Stimulated activated CD4-positive, alpha-beta T cell treated with anti-CD3 and anti-CD28 coated beads, Interleukin-4, amount 100 ng/mL, for 48 hours (primary cell): ENCODE measurements at regions not wholly inside any gene's neighbourhood (a gene's known extent, or its start where the extent isn't known, plus 50 kb on each side); places are given as distances from the start of the nearest gene placed in this dataset.
A peak's percentile ranks its signal among the peaks of the same experiment; 100 is the strongest.
"Not testable (repeated sequence)": the region's sequence is repeated elsewhere in the genome, so short reads cannot be mapped to it uniquely, and the experiment has no call there.

ENCODE experiments used
- DNase-seq, 2 donors: peaks; one replicate each; pipeline ENCODE4 v3.0.0-alpha.2; 2020; ENCODE audit warnings: low read depth in 2 of 2

DNA sequence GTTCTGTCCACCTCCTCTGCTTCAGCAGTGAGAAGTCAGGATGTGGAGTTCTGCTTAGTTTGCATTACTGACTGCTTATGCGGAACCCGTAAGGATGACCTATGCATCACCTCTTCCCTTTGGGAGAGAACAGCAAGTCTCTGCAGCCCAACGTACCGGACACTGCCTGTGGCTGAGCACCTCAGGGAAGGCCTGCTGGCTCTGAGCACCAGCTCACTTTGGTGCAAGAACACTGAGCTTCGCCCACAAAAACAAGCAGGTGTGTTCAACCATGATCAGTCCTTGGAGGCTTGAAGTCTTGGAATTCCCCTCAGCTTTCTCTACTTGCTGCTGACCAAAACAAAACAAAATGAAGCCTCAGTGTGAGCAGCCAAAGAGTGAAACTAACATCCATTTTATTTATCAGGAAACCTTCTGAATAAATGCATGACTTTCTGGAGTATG lies 52.7 kb upstream of the NCK2 start:
- no peak for DNase-seq

GRCh38 chr2:105690566-105690965 lies 54.1 kb upstream of the NCK2 start:
- no peak for DNase-seq

GRCh38 chr2:105689484-105689883 lies 55.2 kb upstream of the NCK2 start:
- no peak for DNase-seq

DNA sequence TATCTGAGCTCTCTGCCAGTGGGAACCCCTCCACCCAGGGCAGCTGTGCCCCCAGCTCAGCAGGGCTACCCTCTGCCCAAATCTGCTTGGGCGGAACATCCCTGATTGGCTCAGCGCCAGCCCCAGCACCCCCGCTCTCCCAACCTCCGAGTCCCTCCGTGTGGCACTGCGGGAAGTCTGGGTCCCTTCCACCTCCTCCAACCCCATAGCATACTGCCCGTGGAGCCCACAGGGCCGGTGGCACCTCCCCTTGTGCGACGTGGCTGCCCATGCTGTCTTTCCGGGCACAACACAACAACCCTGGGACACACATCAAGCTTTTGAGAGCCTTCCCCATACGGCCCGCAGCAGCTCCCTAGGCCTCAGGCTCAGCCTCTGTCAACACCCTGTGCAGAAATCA lies 55.8 kb upstream of the NCK2 start:
- DNase-seq: no peak

- no peak for DNase-seq
Measured at GRCh38 chr2:105686588-105686987, 58.1 kb upstream of the NCK2 start.

- DNase-seq: no peak
Measured at GRCh38 chr2:105683011-105683492, 61.7 kb upstream of the NCK2 start.

DNA sequence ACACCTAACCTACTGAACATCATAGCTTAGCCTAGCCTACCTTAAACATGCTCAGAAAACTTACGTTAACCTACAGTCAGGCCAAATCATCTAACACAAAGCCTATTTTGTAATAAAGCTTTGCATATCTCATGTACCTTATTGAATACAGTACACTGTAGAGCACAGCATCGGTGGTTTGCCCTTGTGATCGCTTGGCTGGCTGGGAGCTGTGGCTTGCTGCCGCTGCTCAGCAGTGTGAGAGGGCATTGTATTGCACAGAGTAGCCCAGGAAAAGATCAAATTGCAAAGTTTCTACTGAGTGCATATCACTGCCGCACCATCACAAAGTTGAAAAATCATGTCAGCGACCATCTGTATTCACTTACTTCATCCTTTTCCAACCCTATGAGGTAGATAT lies 62.3 kb upstream of the NCK2 start:
- no peak for DNase-seq

DNA sequence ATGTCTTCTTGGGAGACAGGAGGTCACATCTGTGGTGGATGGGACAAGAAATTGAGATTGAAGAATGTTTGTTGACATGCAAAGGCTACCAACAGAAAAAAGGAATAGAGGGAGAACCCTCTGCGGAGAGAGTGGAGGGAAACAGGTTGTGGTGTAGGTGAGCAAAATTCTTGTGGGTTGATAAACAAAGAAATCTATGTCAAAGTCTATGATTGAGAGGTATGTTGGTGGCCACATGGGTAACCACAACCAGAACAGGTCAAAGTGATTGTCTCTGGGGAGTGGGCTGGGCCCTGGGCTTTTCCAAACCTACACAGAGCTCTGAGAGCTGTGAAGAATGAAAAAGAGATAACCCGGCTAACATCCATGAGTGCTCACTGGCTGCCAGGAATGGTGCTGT lies 62.8 kb upstream of the NCK2 start:
- no peak for DNase-seq

DNA sequence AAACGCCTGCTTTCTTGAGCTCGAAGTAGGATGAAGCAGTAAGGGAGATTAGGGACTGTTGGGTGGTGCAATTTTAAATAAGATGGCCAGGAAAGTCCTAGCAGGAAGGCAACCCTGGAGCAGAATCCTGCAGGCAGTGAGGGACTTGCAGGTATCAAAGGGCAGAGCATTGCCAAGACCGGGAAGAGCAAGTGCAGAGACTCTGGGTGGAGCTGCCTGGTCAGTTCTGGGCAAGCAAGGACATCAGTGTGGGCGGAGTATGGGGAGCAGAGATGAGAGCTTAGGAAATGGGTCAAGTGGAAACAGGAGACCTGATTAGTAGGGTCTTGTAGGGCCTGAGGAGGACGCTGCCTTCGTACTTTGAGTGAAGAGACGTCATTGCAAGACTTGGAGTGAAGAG lies 64.4 kb upstream of the NCK2 start:
- no peak for DNase-seq

- DNase-seq: no peak
Measured at GRCh38 chr2:105678346-105678745, 66.4 kb upstream of the NCK2 start.

GRCh38 chr2:105677901-105678300 lies 66.8 kb upstream of the NCK2 start:
- no peak for DNase-seq

DNA sequence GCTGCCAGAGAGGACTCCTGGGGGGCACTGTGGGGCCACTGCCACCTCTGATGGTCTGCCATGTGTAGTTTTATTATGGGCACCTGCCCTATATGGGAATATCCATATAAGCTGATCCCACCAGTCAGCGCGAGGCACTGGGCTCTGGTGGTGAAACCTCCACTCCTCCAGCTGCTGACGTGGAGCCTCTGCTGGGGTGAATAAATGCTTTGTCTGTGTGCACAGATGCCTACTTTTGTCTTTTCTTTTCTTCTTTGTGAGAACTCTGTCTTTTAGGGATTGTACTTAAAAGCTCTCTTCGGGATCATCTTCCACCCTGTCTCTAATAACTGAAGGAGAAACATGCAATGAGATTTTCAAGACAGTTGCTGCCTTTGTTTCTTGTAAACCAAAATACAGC lies 68.9 kb upstream of the NCK2 start:
- DNase-seq: no peak

DNA sequence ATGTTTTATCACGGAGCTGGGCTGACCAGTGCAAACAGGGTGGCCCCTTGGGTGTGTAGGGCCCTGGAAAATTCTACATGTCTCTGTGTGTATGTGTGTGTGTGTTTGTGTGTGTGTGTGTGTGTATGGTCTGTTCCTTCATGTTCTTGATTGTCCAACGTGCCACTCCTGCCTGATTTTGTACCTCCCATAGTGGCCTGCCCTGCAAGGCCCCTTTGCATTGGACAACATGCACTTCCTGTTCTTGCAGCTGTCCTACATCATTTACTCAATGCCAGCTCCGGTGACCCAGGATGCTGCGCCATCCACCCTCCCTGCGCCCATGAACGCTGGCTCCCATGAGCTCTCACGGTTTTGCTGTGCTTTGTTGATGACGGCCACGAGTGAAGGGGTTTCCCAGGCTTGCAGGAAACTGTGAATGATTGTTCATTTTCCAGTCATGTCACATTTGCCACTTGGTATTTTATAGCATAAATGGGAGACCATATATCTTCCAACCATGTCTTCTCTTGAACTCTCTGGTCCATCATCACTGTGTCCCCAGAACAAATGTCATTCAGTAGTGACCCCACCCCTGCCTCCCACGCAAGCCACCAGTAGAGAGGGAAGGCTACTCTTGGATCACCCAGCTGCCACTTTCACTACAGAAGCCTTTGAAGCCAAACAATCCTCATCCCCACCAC lies 69.7 kb upstream of the NCK2 start:
- DNase-seq: peak; percentile 28 to 30

- no peak for DNase-seq
Measured at GRCh38 chr2:105674401-105674800, 70.3 kb upstream of the NCK2 start.

DNA sequence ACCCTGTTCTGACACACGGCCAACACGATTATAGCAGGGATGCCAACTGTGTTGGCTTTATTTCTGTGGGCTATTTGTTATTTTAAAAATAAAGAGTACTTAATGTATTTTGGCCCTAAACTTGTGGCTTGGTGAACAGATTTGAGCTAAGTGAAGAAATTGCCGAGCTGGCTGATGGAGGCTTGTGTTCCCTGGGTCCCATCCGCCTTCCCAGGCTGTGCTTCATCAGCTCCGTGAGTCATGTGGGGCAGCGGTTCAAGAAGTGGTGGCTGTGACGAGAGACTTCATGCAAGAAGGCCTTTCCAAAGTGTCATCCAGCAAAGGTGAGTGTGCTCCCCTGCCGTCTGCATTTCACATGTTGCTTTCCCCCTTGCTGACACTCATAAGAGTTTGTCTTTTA lies 73.6 kb upstream of the NCK2 start:
- DNase-seq: no peak

DNA sequence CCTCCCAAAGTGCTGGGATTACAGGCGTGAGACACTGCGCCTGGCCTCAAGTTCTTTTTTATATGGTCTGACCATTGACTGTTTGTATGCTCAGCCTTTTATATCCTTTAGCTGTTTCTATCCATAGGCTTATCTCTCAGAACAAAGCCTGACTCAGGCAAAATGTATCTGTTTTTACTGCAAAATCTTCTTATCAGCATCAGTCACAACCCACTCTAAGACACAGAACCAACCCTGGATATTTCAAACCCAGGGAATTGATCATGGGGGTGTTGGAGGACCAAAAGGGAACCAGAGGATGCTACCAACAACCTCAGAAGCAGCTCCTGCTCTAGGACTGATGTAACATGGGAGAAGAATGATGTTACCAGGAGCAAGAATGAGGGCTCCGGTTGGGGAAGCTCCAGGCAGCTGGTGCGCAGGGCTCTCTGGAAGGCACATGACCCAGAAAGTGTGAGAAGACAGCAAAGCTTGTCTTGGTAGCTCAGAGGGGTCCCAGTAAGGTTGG lies 75.3 kb upstream of the NCK2 start:
- no peak for DNase-seq

- DNase-seq: no peak
Measured at GRCh38 chr2:105665480-105665879, 79.2 kb upstream of the NCK2 start.

GRCh38 chr2:105660489-105660888 lies 84.2 kb upstream of the NCK2 start:
- no peak for DNase-seq

GRCh38 chr2:105655723-105656606 lies 88.7 kb upstream of the NCK2 start:
- DNase-seq: not testable (repeated sequence)

- no peak for DNase-seq
Measured at GRCh38 chr2:105655244-105655643, 89.5 kb upstream of the NCK2 start.

- no peak for DNase-seq
Measured at GRCh38 chr2:105654474-105655004, 90.2 kb upstream of the NCK2 start.

- DNase-seq: no peak
Measured at GRCh38 chr2:105653302-105653701, 91.4 kb upstream of the NCK2 start.
